Parathyroid adenoma (tissue), 2 donors: ENCODE measurements at regions not wholly inside any gene's neighbourhood (a gene's known extent, or its start where the extent isn't known, plus 50 kb on each side); places are given as distances from the start of the nearest gene placed in this dataset.

ENCODE experiments used
- H2AFZ ChIP-seq: fragments of 300-600 bp; sonication (generic); one replicate; pipeline ENCODE4 v1.7.0; 2017; ENCODE audit warnings: antibody characterized with exemption, mild to moderate bottlenecking
- H3K27ac ChIP-seq: fragments of 300-600 bp; sonication (generic); one replicate; pipeline ENCODE4 v1.7.0; 2017
- H3K27me3 ChIP-seq: fragments of 300-600 bp; sonication (generic); one replicate; pipeline ENCODE4 v1.7.0; 2017; ENCODE audit warnings: low read length; ENCODE audit not compliant: control insufficient read depth, insufficient read depth
- H3K36me3 ChIP-seq: fragments of 300-600 bp; sonication (generic); one replicate; pipeline ENCODE4 v1.7.0; 2017; ENCODE audit warnings: low read length; ENCODE audit not compliant: control insufficient read depth, insufficient read depth
- H3K4me1 ChIP-seq: fragments of 300-600 bp; sonication (generic); one replicate; pipeline ENCODE4 v1.7.0; 2017; ENCODE audit warnings: control low read depth
- H3K4me2 ChIP-seq: fragments of 300-600 bp; sonication (generic); one replicate; pipeline ENCODE4 v1.7.0; 2017; ENCODE audit warnings: low read length
- H3K4me3 ChIP-seq: fragments of 300-600 bp; sonication (generic); one replicate; pipeline ENCODE4 v1.7.0; 2017; ENCODE audit warnings: low read depth, low read length
- H3K79me2 ChIP-seq: fragments of 300-600 bp; sonication (generic); one replicate; pipeline ENCODE4 v1.7.0; 2017; ENCODE audit warnings: control low read depth
- H3K9ac ChIP-seq: fragments of 300-600 bp; sonication (generic); one replicate; pipeline ENCODE4 v1.7.0; 2017; ENCODE audit warnings: mild to moderate bottlenecking
- H3K9me3 ChIP-seq: fragments of 300-600 bp; sonication (generic); one replicate; pipeline ENCODE4 v1.7.0; 2017; ENCODE audit warnings: low read length; ENCODE audit not compliant: control insufficient read depth
- TF ChIP-seq, protein P1 (sequence below): fragments of 300-600 bp; sonication (generic); IDR thresholded peaks from one replicate; pipeline ENCODE4 v1.7.0; 2017; ENCODE audit warnings: antibody characterized with exemption, mild to moderate bottlenecking
- donor health status: primary hyperparathyroidism.

DNA sequence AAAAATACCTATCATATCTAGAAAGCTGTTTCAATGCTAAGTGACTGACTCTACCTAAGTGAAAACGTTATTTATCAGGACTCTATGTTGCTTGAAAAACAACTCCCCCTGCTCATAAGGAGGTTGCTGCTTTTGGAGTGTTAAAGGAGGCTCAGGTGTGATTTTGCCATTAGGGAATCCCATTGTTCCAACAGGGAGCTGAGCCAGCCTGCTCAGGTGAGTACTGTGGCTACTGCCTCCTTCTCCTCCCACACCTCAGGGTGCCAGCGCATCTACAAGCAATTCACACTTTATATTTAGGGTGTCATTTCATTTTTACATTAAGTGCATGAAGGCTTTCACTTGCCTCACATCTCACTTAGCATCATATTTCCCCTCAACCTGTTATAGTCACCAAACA is 84.7 kb downstream of the SEM1 start:
- H3K4me2 ChIP-seq, result no peak overlapping the region
- no peak overlapping the region for H3K4me3 ChIP-seq
- H3K9ac ChIP-seq, result no peak overlapping the region
- H3K27me3 ChIP-seq, result no peaks in the 10 kb centered on the region
- TF ChIP-seq, protein P1, sequence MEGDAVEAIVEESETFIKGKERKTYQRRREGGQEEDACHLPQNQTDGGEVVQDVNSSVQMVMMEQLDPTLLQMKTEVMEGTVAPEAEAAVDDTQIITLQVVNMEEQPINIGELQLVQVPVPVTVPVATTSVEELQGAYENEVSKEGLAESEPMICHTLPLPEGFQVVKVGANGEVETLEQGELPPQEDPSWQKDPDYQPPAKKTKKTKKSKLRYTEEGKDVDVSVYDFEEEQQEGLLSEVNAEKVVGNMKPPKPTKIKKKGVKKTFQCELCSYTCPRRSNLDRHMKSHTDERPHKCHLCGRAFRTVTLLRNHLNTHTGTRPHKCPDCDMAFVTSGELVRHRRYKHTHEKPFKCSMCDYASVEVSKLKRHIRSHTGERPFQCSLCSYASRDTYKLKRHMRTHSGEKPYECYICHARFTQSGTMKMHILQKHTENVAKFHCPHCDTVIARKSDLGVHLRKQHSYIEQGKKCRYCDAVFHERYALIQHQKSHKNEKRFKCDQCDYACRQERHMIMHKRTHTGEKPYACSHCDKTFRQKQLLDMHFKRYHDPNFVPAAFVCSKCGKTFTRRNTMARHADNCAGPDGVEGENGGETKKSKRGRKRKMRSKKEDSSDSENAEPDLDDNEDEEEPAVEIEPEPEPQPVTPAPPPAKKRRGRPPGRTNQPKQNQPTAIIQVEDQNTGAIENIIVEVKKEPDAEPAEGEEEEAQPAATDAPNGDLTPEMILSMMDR, result no peak
- no peaks in the 10 kb centered on the region for H3K9me3 ChIP-seq
- H3K36me3 ChIP-seq, result no peaks in the 10 kb centered on the region
- H3K79me2 ChIP-seq, result no peaks in the 10 kb centered on the region
- H3K4me1 ChIP-seq, result no peaks in the 10 kb centered on the region
- no peak overlapping the region for H3K27ac ChIP-seq
- H2AFZ ChIP-seq, result no peak overlapping the region

DNA sequence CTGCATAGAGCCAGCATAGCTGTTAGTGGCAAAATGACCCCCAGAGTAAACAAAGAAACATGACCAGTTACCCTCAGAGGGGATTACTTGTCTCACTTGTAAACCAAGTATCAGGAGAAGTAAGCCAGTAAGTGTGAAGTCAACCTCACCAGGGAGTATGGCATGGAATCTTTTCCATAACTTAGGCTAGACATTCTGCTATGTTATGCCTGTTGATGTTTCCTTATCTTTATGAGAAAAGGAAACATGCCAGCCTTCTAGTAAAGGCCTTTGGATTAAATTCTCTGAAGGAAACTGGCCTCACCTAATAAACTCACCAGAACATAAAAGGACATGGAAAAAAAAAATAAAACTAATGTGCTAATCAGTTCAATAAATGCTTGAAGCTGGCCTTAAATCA is 87.7 kb downstream of the SEM1 start:
- no peaks in the 10 kb centered on the region for H3K9me3 ChIP-seq
- no peaks in the 10 kb centered on the region for H3K4me1 ChIP-seq
- no peak overlapping the region for H3K27ac ChIP-seq
- TF ChIP-seq, protein P1, result no peak
- H3K79me2 ChIP-seq, result no peaks in the 10 kb centered on the region
- H3K4me3 ChIP-seq, result no peak overlapping the region
- no peak overlapping the region for H3K4me2 ChIP-seq
- no peak overlapping the region for H3K9ac ChIP-seq
- no peaks in the 10 kb centered on the region for H3K27me3 ChIP-seq
- H2AFZ ChIP-seq, result no peak overlapping the region
- H3K36me3 ChIP-seq, result no peaks in the 10 kb centered on the region

DNA sequence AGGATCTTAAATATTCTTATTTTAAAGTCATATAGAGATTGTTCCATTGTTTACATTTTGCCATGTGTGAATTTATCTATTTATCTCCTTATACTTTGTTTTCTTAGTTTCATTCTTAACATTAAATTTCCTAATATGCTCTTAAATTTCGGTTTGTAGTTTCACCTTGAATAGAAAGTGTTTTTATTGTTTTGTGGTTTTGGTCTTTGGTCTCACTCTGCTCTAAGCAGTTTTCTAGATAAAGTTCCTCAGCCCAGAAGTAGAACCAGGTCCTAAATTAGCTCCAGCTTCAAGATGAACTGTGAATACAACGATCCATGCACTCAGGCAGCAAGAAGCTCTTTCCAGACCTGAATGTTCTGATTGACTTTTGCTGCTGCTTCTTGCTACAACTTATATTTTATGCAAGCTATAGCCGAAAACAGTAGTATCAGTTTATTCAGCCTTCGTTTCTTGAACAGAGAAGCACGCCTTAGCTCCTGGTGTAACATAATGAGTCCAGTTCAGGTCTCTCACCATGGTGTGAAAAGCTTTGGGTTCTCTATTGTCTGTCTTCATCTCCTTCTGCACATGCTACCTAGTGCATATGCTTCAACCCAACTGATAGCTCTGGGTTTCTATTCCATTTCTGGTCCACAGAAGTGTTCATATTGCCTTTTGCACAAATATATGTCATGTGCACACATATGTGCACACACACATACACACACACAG is 95.3 kb downstream of the SEM1 start:
- no peak overlapping the region for H2AFZ ChIP-seq
- H3K4me3 ChIP-seq, result no peak overlapping the region
- no peak overlapping the region for H3K27ac ChIP-seq
- H3K4me1 ChIP-seq, result no peaks in the 10 kb centered on the region
- H3K9me3 ChIP-seq, result no peaks in the 10 kb centered on the region
- TF ChIP-seq, protein P1, result no peak
- H3K4me2 ChIP-seq, result no peak overlapping the region
- H3K9ac ChIP-seq, result no peak overlapping the region
- H3K27me3 ChIP-seq, result no peaks in the 10 kb centered on the region
- no peaks in the 10 kb centered on the region for H3K36me3 ChIP-seq
- no peaks in the 10 kb centered on the region for H3K79me2 ChIP-seq

DNA sequence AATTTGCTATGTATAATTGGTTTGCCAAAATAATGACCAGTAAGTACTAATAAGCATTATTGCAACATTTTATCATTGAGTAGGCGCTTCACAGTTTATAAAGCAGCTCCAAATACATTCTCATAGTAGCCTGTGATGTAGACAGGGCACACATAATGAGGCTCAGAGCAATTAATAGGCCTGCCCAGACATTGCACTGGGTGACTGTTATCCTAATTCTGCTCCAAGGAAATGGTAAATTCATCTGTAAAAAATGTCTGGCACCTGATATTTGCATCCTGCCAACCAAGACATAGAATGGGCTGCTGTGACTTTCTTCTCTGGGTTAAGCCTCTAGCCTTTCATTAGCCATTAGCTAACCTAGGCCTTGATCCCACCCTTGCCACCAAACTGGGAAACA is 97.6 kb downstream of the SEM1 start:
- Histone ChIP-seq H3K4me1 (no peaks in the 10 kb centered on the region), H3K9me3 (no peaks in the 10 kb centered on the region), H3K79me2 (no peaks in the 10 kb centered on the region), H3K9ac (no peak overlapping the region), H3K4me3 (no peak overlapping the region), H2AFZ (no peak overlapping the region), H3K27me3 (no peaks in the 10 kb centered on the region), H3K27ac (no peak overlapping the region), H3K4me2 (no peak overlapping the region), H3K36me3 (no peaks in the 10 kb centered on the region)
- TF ChIP-seq, protein P1, result no peak
